A673 (cell line): ENCODE measurements at regions not wholly inside any gene's neighbourhood (a gene's known extent, or its start where the extent isn't known, plus 50 kb on each side); places are given as distances from the start of the nearest gene placed in this dataset.
A peak's percentile ranks its signal among the peaks of the same experiment; 100 is the strongest.

Experiments
- BruUV-seq: library from RNA; stranded (reverse); fragments of 400-500 nt; replicated peaks from 2 replicates; lab custom pipeline; 2021; lab: Mats Ljungman, UMichigan
- CTCF ChIA-PET: fragments of 300-600 bp; sonication (Branson Sonifier 250); formaldehyde crosslinking; loops from one replicate; lab custom pipeline; 2022; ENCODE audit warnings: antibody characterized with exemption; lab: Charles Lee
- POLR2A ChIA-PET: fragments of 300-600 bp; sonication (Branson Sonifier 250); formaldehyde crosslinking; loops from one replicate; lab custom pipeline; 2022; ENCODE audit warnings: antibody characterized with exemption; ENCODE audit not compliant: low non-redundant PET; lab: Charles Lee
- DNase-seq: peaks from one replicate; pipeline ENCODE4 v3.0.0-alpha.2; 2015; ENCODE audit warnings: low spot score
- H3K27ac ChIP-seq: fragments of 200-600 bp; sonication (generic); 2 replicates; pipeline ENCODE4 v1.5.1; 2016; ENCODE audit warnings: mixed run types, low read depth, mild to moderate bottlenecking, mixed read lengths, antibody characterized with exemption, low read length; ENCODE audit not compliant: poor library complexity, severe bottlenecking
- H3K27me3 ChIP-seq: fragments of 200-600 bp; sonication (generic); replicated peaks from 2 replicates; pipeline ENCODE4 v1.6.1; 2017; ENCODE audit warnings: mixed run types, low read depth, mild to moderate bottlenecking, mixed read lengths, antibody characterized with exemption, low read length; ENCODE audit not compliant: insufficient read depth, poor library complexity
- H3K36me3 ChIP-seq: fragments of 200-600 bp; sonication (generic); 2 replicates; pipeline ENCODE4 v1.6.1; 2016; ENCODE audit warnings: mixed run types, mild to moderate bottlenecking, mixed read lengths, antibody characterized with exemption, low read length; ENCODE audit not compliant: insufficient read depth, poor library complexity, severe bottlenecking
- H3K4me1 ChIP-seq: fragments of 200-600 bp; sonication (generic); 2 replicates; pipeline ENCODE4 v1.6.1; 2017; ENCODE audit warnings: mixed run types, mild to moderate bottlenecking, mixed read lengths, antibody characterized with exemption, low read length; ENCODE audit not compliant: insufficient read depth, poor library complexity, severe bottlenecking
- H3K4me3 ChIP-seq: fragments of 200-600 bp; sonication (generic); 2 replicates; pipeline ENCODE4 v1.5.1; 2016; ENCODE audit warnings: low read depth, mixed run types, mild to moderate bottlenecking, mixed read lengths, low read length; ENCODE audit not compliant: poor library complexity, severe bottlenecking
- H3K9me3 ChIP-seq: fragments of 200-600 bp; sonication (generic); 2 replicates; pipeline ENCODE4 v1.6.1; 2016; ENCODE audit warnings: mixed run types, low read depth, mild to moderate bottlenecking, mixed read lengths, antibody characterized with exemption, low read length; ENCODE audit not compliant: poor library complexity, severe bottlenecking
- CTCF ChIP-seq: fragments of 300-800, 200-600 bp; sonication (generic); conservative IDR thresholded peaks from 2 replicates; pipeline ENCODE4 v1.5.1; 2017; ENCODE audit warnings: low read depth, mild to moderate bottlenecking, antibody characterized with exemption, low read length, moderate library complexity, mixed read lengths
- EZH2 ChIP-seq: fragments of 200-600 bp; sonication (generic); IDR thresholded peaks from 2 replicates; pipeline ENCODE4 v1.6.1; 2017; ENCODE audit warnings: borderline replicate concordance, low read depth, mild to moderate bottlenecking, mixed read lengths, antibody characterized with exemption, low read length; ENCODE audit not compliant: poor library complexity, severe bottlenecking
- intact Hi-C: fragments of 100-400 bp; cut with micrococcal nuclease; formaldehyde crosslinking; loops from one replicate; pipeline ENCODE4 v1.10.0; 2022; ENCODE audit not compliant: unreplicated experiment

- POLR2A ChIA-PET, result no interaction called here
- no peak for DNase-seq
- Histone ChIP-seq H3K27ac (no peak overlapping the region), H3K27me3 (no peaks in the 10 kb centered on the region), H3K4me3 (no peak overlapping the region), H3K4me1 (peaks cover 63% of the 10 kb centered on the region), H3K9me3 (no peaks in the 10 kb centered on the region), H3K36me3 (no peaks in the 10 kb centered on the region)
- CTCF ChIA-PET, result no interaction called here
- TF ChIP-seq CTCF (no peak), EZH2 (no peak)
- BruUV-seq, result no TSS peak
- intact Hi-C loops, result loop anchor here (5.0 kb wide), 1 partner anchor 415 kb away; no protein-coding TSS in a partner anchor
These were observed 412.6 kb upstream of the SOX5 start for GRCh38 chr12:24361877-24362580.

- intact Hi-C loops, result loop anchor here (5.0 kb wide), 1 partner anchor 416 kb away; no protein-coding TSS in a partner anchor
- BruUV-seq, result no TSS peak
- Histone ChIP-seq H3K9me3 (no peaks in the 10 kb centered on the region), H3K4me1 (peaks cover 52% of the 10 kb centered on the region), H3K4me3 (no peak overlapping the region), H3K27ac (no peak overlapping the region), H3K27me3 (no peaks in the 10 kb centered on the region), H3K36me3 (no peaks in the 10 kb centered on the region)
- DNase-seq, result no peak
- ChIA-PET POLR2A (no interaction called here), CTCF (no interaction called here)
- TF ChIP-seq EZH2 (no peak), CTCF (no peak)
These were observed 411.4 kb upstream of the SOX5 start for GRCh38 chr12:24360907-24361306.

GRCh38 chr12:24360461-24360860 is 411.0 kb upstream of the SOX5 start:
- H3K27me3 ChIP-seq, result no peaks in the 10 kb centered on the region
- intact Hi-C loops, result loop anchor here (5.0 kb wide), 1 partner anchor 417 kb away; no protein-coding TSS in a partner anchor
- ChIA-PET CTCF (no interaction called here), POLR2A (interaction anchor here (1.0 kb wide), 1 partner anchor 1497 kb away, joined by 3 read pairs; no protein-coding TSS in a partner anchor)
- peaks cover 50% of the 10 kb centered on the region for H3K4me1 ChIP-seq
- H3K9me3 ChIP-seq, result no peaks in the 10 kb centered on the region
- no TSS peak for BruUV-seq
- H3K4me3 ChIP-seq, result no peak overlapping the region
- DNase-seq, result no peak
- H3K36me3 ChIP-seq, result no peaks in the 10 kb centered on the region
- TF ChIP-seq EZH2, result no peak
- no peak for TF ChIP-seq CTCF
- H3K27ac ChIP-seq, result peak overlapping the region; percentile 22
